ENCODE measurements at regions not wholly inside any gene's neighbourhood (a gene's known extent, or its start where the extent isn't known, plus 50 kb on each side); places are given as distances from the start of the nearest gene placed in this dataset.
"Not testable (repeated sequence)": the region's sequence is repeated elsewhere in the genome, so short reads cannot be mapped to it uniquely, and the experiment has no call there.

DNA sequence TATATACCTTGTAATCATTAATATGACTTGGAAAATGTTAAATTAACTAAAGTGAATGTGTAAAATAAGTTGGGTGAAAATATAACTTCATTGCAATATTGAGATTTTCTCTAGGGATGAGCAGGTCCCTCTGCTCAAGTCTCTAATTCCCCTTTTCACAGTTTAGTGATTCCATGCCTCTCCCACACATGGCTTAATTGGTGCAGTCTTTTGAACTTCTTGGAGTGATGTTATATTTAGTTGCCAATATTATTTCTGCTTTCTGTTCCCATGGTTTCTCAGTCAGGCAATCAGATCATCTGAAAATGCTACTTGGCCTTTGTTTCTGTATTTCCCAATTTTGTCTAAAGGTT lies 233.7 kb upstream of the SPOPL start:
- Histone ChIP-seq H3K27me3 (no peaks in the 10 kb centered on the region), H3K4me3 (no peak overlapping the region), H4K20me1 (no peaks in the 10 kb centered on the region), H3K9ac (no peak overlapping the region), H3K4me1 (peaks cover 0 to 11% (median 5%) of the 10 kb centered on the region in 10 experiments; a peak in 6 of 20 replicates), H3K9me3 (replicated peaks in 1 of 11) (peaks cover 2 to 24% (median 5%) of the 10 kb centered on the region in 11 experiments; a peak in 20 of 22 replicates), H3K36me3 (no peaks in the 10 kb centered on the region), H3K4me2 (peak overlapping the region in 3 of 11 experiments; percentile 5 to 20 (median 18); a peak in 1 of 22 replicates), H3K27ac (no peak overlapping the region)
- TF ChIP-seq Cebpa-rat (IDR thresholded peaks at IDR 0.05): no peak

DNA sequence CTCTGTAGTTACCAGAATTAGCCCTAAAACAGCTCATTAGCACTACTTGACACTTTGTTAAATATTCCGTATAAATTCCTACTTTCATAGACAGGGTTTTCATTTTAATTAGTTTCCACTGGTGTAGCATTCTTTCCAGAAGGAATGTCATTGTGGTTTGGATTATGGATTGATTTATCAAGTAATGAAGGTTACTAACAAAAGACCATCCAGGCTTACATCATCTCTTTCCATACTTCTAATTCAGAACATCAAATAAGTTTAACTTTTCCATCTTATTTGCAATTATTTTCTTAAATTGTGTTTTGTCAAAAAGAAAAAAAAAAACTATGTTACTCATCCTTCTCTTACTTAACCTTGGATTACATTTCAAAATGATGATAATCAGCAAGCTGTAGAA lies 231.8 kb upstream of the SPOPL start:
- Histone ChIP-seq H3K4me3 (no peak overlapping the region), H3K36me3 (no peaks in the 10 kb centered on the region), H3K27me3 (no peaks in the 10 kb centered on the region), H4K20me1 (no peaks in the 10 kb centered on the region), H3K9ac (no peak overlapping the region), H3K4me1 (peaks cover 0 to 15% (median 5%) of the 10 kb centered on the region in 10 experiments; a peak in 6 of 20 replicates), H3K4me2 (no peak overlapping the region), H3K27ac (no peak overlapping the region), H3K9me3 (replicated peaks in 1 of 11) (peaks cover 0 to 10% (median 0%) of the 10 kb centered on the region in 11 experiments; a peak in 1 of 22 replicates)
- no peak for TF ChIP-seq Cebpa-rat (IDR thresholded peaks at IDR 0.05)

DNA sequence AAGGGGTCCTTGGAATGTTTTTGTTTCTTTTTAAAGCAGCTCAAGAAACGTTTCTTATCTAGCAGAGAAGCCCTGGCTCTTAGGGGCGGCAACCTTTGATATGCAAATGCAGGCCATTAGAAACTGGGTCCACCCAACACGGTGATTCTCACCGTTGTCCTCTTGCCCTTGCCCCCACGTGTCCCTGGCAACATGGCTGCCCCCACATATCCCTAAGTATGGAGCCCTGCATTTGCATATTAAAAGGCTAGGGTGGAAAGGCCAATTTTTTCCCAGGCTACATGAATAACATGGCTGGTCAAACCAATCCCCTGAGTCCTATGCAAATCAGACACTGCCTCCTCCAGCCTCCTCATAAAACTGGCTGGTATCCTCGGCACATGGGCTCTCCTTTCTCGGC lies 230.1 kb upstream of the SPOPL start:
- Histone ChIP-seq H3K9me3 (replicated peaks in 1 of 11) (no peaks in the 10 kb centered on the region), H3K4me3 (no peak overlapping the region), H3K9ac (no peak overlapping the region), H3K4me1 (peaks cover 0 to 16% (median 6%) of the 10 kb centered on the region in 10 experiments; a peak in 6 of 20 replicates), H3K36me3 (no peaks in the 10 kb centered on the region), H3K27me3 (no peaks in the 10 kb centered on the region), H3K27ac (no peak overlapping the region), H4K20me1 (no peaks in the 10 kb centered on the region), H3K4me2 (no peak overlapping the region)
- TF ChIP-seq Cebpa-rat (IDR thresholded peaks at IDR 0.05): no peak

DNA sequence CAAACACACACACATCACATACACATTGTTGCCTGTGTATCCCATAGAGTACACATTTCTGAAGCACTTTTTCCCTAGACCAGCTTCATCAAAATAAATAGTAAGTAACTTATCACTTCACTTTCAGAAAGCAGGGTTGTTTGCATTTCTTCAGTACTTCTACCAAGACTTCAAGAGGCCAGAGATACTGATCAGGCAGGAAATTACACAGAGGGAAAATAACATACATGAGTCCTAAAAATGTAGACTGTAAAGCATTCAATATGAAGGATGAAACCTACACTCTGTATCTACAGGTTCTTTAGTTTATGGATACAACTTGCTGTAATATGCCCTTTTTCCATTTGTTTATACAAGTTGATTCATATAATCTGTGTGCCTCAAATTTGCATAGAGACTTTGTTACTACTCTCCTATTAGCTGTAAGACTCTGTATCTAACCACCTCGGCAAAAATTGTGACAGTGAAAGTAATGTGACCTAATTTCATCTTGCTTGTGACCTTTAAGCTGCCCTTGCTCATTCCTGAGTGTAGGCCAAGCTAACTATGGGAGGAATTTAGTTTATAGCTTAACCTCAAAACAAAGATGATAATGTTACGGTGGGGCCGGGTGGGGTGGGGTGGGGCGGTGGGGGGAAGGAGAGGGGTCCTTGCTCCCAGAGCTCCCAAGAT lies 228.9 kb upstream of the SPOPL start:
- Histone ChIP-seq H3K27me3 (no peaks in the 10 kb centered on the region), H3K4me1 (peaks cover 0 to 11% (median 5%) of the 10 kb centered on the region in 10 experiments; a peak in 5 of 20 replicates), H3K36me3 (no peaks in the 10 kb centered on the region), H3K27ac (no peak overlapping the region), H3K9ac (no peak overlapping the region), H3K4me2 (no peak overlapping the region), H3K4me3 (no peak overlapping the region), H3K9me3 (replicated peaks in 1 of 11) (no peaks in the 10 kb centered on the region), H4K20me1 (no peaks in the 10 kb centered on the region)
- no peak for TF ChIP-seq Cebpa-rat (IDR thresholded peaks at IDR 0.05)

DNA sequence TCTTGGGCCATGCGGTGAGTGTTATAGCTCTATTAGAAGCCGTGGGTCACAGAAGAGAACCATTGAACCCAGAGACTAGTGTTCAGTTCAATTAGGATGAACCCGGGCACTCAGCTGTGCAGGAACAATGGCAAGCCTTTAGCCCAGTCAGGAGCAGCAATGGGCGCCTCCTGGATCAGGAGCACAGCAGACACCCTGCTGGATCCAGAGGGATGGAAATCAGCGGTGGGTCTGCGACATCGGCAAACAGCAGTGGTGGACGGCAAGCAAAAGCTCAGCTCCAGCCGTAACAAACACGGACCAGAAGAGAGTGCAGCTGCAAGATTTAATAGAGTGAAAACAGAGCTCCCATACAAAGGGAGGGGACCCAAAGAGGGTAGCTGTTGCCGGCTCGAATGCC lies 228.3 kb upstream of the SPOPL start:
- H3K4me1 ChIP-seq: not testable (repeated sequence)

GRCh38 chr2:138274421-138275291 lies 226.9 kb upstream of the SPOPL start:
- Histone ChIP-seq H3K4me3 (no peak overlapping the region), H3K36me3 (no peaks in the 10 kb centered on the region), H3K4me1 (peaks cover 0 to 7% (median 0%) of the 10 kb centered on the region in 10 experiments; a peak in 3 of 20 replicates), H3K9me3 (replicated peaks in 1 of 11) (no peaks in the 10 kb centered on the region), H3K27me3 (no peaks in the 10 kb centered on the region), H3K27ac (no peak overlapping the region), H3K4me2 (peak overlapping the region in 1 of 11 experiments; percentile 22; a peak in 1 of 22 replicates), H4K20me1 (no peaks in the 10 kb centered on the region), H3K9ac (no peak overlapping the region)
- no peak for TF ChIP-seq Cebpa-rat (IDR thresholded peaks at IDR 0.05)

More for the DNA sequence above, 228.3 kb upstream of the SPOPL start:
- not testable (repeated sequence) for H3K9me3 ChIP-seq (replicated peaks in 1 of 11); H4K20me1 ChIP-seq; H3K27me3 ChIP-seq; H3K4me2 ChIP-seq; H3K4me3 ChIP-seq; H3K9ac ChIP-seq; H3K27ac ChIP-seq; H3K36me3 ChIP-seq

DNA sequence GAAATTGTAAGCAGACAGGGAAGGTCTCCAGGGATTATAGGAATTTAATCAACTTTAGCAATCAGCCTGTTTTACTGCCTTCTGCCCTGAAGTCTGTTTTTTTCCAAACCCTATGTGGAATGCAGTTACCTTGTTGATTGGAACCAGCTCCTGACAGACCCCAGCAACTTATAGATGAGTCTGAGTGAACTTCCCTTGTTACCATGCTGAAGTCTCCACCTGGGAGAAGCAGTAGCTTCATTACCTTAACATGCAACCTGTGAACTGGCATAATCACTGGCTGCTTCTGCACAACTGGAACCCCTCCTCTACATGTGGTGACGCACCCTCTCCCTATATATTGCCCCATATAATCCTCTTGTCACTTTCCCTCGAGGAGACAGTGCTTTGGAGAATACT lies 226.3 kb upstream of the SPOPL start:
- no peak overlapping the region for H3K27ac ChIP-seq

GRCh38 chr2:138275881-138276280 lies 225.7 kb upstream of the SPOPL start:
- Histone ChIP-seq H3K4me1 (peaks cover 0 to 7% (median 0%) of the 10 kb centered on the region in 10 experiments; a peak in 3 of 20 replicates), H3K4me3 (no peak overlapping the region)

More for the DNA sequence above, 226.3 kb upstream of the SPOPL start:
- no peaks in the 10 kb centered on the region for H3K9me3 ChIP-seq (replicated peaks in 1 of 11)
- no peaks in the 10 kb centered on the region for H4K20me1 ChIP-seq
- no peak for TF ChIP-seq Cebpa-rat (IDR thresholded peaks at IDR 0.05)
- H3K4me2 ChIP-seq: no peak overlapping the region
- no peak overlapping the region for H3K9ac ChIP-seq
- peaks cover 0 to 7% (median 0%) of the 10 kb centered on the region in 10 experiments; a peak in 3 of 20 replicates for H3K4me1 ChIP-seq
- H3K27me3 ChIP-seq: no peaks in the 10 kb centered on the region
- no peak overlapping the region for H3K4me3 ChIP-seq
- H3K36me3 ChIP-seq: no peaks in the 10 kb centered on the region

DNA sequence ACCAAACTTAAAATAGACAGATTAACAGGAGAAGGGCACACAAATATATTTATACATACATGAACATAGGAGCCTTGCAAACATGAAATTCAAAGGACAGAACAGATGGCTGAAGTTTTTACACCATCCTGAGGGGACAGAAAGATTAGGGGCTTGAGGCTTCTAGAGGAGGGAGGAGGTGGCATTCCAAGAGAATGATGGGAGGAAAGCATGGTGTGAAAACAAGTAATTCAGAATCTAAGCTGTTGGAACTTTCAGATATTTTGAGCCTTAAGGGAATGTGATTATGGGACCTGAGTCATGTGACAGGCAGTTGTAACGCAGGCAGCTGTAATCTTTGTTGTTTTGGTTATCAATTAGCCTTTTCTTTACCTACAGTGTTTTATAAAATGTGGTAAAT lies 225.2 kb upstream of the SPOPL start:
- Histone ChIP-seq H3K9me3 (replicated peaks in 1 of 11) (no peaks in the 10 kb centered on the region), H3K9ac (no peak overlapping the region), H3K27me3 (no peaks in the 10 kb centered on the region), H3K27ac (no peak overlapping the region), H3K4me1 (peaks cover 0 to 7% (median 0%) of the 10 kb centered on the region in 10 experiments; a peak in 3 of 20 replicates), H4K20me1 (no peaks in the 10 kb centered on the region), H3K36me3 (no peaks in the 10 kb centered on the region), H3K4me3 (no peak overlapping the region), H3K4me2 (no peak overlapping the region)
- TF ChIP-seq Cebpa-rat (IDR thresholded peaks at IDR 0.05): no peak

More at GRCh38 chr2:138275881-138276280, 225.7 kb upstream of the SPOPL start:
- Histone ChIP-seq H3K27ac (no peak overlapping the region), H3K4me2 (no peak overlapping the region), H3K36me3 (no peaks in the 10 kb centered on the region), H3K9ac (no peak overlapping the region), H3K9me3 (replicated peaks in 1 of 11) (no peaks in the 10 kb centered on the region), H3K27me3 (no peaks in the 10 kb centered on the region), H4K20me1 (no peaks in the 10 kb centered on the region)
- no peak for TF ChIP-seq Cebpa-rat (IDR thresholded peaks at IDR 0.05)

Data from BLaER1 treated with 17β-estradiol and CSF1 and Interleukin-3, amounts not matched to agents 10 nM and 100 nM (cell line).